Epithelial cell of proximal tubule (primary cell): ENCODE measurements at regions not wholly inside any gene's neighbourhood (a gene's known extent, or its start where the extent isn't known, plus 50 kb on each side); places are given as distances from the start of the nearest gene placed in this dataset.

ENCODE experiments used
- DNase-seq: peaks from one replicate; pipeline ENCODE4 v3.0.0-alpha.2; 2011; ENCODE audit warnings: low read depth
- H3K4me3 ChIP-seq: 2 replicates; pipeline ENCODE4 v1.5.1; 2011; ENCODE audit warnings: low read depth, mild to moderate bottlenecking, low read length
- CTCF ChIP-seq: conservative IDR thresholded peaks from 2 replicates; pipeline ENCODE4 v1.5.1; 2012; ENCODE audit warnings: low read depth, mild to moderate bottlenecking, low read length

GRCh38 chr9:115614326-115614999, 496.5 kb upstream of the TNC start:
- no peak for TF ChIP-seq CTCF
- H3K4me3 ChIP-seq = no peak overlapping the region
- no peak for DNase-seq

- no peak overlapping the region for H3K4me3 ChIP-seq
Observed at GRCh38 chr9:115615000-115615401, 497.0 kb upstream of the TNC start.

DNA sequence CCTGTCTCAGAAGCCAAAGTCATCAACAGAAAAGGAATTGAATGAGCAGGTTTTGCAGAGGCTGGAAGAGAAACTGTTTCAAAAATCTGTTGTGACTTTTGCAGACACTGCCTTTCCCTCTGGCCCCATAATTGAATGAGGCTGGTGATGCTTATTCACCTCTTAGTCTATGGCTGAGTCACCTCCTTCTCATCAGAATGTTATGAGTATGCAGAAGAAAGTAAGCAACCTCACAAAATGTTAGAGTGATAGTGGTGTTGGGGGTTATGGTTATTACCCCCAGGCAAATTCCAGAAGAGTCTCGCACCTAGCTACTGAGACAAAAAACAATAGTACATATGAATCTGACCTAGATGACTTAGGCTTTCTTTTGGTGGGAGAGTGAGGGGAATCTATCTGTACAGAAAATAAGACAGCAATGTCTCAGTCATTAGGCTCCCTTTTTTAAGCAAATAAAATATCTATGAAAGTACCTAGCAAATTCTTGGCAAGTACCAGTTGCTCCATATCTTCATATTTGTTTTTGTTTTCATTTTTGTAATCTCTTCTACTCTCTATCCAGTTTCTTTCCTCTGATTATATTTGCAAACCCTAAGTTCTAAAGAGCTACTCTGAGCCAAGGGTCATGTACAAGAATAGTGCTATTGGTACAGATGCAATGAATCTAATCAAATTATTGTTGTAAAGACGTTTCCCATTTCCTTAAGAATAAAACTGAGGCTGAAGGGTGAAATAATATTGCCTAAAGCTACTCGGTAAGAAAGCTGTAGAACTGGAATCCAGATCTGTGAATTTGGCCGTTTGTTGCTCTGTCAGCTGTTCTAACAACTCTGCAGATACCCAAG, 498.1 kb upstream of the TNC start:
- no peak overlapping the region for H3K4me3 ChIP-seq
- peak; percentile 80 for DNase-seq
- no peak for TF ChIP-seq CTCF

More at GRCh38 chr9:115615000-115615401, 497.0 kb upstream of the TNC start:
- DNase-seq = no peak
- TF ChIP-seq CTCF = no peak

DNA sequence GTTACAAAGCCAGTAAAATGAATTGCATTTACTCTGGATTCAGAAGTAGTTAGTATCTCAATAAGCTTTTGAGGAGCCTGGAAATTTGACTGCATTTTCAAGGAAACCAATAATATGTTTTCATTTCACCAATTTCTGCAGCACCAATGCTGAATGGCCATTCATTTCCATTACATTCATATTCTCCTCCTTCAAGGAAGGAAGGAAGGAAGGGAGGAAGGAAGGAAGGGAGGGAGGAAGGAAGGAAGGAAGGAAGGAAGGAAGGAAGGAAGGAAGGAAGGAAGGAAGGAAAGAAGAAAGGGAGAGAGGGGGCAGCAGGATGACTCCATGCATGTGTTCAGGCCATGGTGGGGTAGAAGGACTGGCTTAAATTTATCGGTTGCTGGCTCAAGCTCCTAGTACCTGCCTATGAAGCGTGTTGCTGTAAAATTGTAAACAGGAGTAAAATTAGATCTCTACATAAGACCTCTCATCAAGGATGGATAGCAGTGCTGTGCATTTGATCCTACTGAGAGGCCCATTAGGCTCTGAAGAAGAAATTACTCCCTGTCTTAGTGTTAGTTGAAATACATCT, 498.8 kb upstream of the TNC start:
- TF ChIP-seq CTCF = no peak
- DNase-seq = no peak
- no peak overlapping the region for H3K4me3 ChIP-seq

GRCh38 chr9:115625251-115625650, 507.3 kb upstream of the TNC start:
- H3K4me3 ChIP-seq = no peak overlapping the region
- no peak for DNase-seq
- no peak for TF ChIP-seq CTCF

DNA sequence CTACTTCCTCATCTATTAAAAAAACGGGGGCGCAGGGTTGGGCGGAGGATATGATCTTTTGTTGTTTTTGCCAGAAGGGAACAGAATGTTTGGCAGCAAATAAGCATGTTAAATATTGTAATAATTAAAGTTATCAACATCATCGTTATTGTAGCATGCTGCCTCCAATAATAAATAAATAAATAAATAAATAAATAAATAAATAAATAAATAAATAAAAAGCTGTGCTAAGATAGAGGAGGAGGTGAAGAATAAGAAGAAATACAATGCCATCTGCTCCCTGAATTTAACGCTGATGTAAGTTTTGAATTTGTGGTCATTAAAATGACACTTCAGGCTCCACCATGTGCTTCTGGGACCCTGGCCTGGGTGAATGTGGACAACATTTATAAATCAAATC, 508.0 kb upstream of the TNC start:
- no peak for TF ChIP-seq CTCF
- no peak for DNase-seq
- H3K4me3 ChIP-seq = no peak overlapping the region
